B cell (primary cell): ENCODE measurements at regions not wholly inside any gene's neighbourhood (a gene's known extent, or its start where the extent isn't known, plus 50 kb on each side); places are given as distances from the start of the nearest gene placed in this dataset.

Experiments used
- EZH2 ChIP-seq: IDR thresholded peaks from 2 replicates; pipeline ENCODE4 v1.6.1; 2012; ENCODE audit warnings: borderline replicate concordance, low read depth, mild to moderate bottlenecking, moderate library complexity, low read length; ENCODE audit not compliant: insufficient read depth, poor library complexity, severe bottlenecking
- TF ChIP-seq, protein P1 (sequence below): fragments of 200-600 bp; IDR thresholded peaks from one replicate; pipeline ENCODE4 v1.8.0; 2022; ENCODE audit warnings: antibody characterized with exemption, mild to moderate bottlenecking

DNA sequence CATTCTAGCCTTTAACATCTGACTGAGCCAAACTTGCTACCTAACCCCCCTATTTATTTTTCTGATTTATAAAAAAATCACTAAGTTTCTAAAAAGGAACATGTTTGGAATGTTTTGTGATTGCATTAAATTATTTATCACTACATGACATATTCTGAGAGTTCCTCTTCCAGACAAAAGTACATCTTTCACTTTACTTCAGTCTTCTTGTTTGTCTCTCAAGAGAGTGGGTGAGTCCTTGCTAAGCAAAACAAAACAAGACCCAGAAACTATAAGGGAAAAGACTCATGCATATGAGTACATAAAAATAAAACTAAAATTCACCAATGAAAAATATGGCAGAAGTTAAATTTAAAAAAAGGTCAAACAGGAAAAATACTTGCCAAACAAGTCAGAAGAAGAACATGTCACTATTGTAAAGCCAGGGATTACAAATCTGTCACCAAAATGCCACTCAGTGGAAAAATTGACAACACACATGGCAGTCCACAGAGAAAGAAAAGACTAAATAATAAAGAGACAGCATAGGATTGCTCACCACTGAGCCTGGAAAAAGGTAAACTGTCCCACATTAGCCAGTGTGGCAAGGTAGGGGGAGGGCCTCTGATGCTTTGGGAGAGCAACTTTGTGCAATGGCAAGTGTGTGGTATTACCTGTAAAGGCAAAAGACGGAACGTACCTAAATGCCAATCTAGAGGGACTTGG lies 166.7 kb upstream of the ZNF32 start:
- TF ChIP-seq, protein P1, sequence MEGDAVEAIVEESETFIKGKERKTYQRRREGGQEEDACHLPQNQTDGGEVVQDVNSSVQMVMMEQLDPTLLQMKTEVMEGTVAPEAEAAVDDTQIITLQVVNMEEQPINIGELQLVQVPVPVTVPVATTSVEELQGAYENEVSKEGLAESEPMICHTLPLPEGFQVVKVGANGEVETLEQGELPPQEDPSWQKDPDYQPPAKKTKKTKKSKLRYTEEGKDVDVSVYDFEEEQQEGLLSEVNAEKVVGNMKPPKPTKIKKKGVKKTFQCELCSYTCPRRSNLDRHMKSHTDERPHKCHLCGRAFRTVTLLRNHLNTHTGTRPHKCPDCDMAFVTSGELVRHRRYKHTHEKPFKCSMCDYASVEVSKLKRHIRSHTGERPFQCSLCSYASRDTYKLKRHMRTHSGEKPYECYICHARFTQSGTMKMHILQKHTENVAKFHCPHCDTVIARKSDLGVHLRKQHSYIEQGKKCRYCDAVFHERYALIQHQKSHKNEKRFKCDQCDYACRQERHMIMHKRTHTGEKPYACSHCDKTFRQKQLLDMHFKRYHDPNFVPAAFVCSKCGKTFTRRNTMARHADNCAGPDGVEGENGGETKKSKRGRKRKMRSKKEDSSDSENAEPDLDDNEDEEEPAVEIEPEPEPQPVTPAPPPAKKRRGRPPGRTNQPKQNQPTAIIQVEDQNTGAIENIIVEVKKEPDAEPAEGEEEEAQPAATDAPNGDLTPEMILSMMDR = no peak
- no peak for TF ChIP-seq EZH2
